ENCODE measurements at regions not wholly inside any gene's neighbourhood (a gene's known extent, or its start where the extent isn't known, plus 50 kb on each side); places are given as distances from the start of the nearest gene placed in this dataset.

DNA sequence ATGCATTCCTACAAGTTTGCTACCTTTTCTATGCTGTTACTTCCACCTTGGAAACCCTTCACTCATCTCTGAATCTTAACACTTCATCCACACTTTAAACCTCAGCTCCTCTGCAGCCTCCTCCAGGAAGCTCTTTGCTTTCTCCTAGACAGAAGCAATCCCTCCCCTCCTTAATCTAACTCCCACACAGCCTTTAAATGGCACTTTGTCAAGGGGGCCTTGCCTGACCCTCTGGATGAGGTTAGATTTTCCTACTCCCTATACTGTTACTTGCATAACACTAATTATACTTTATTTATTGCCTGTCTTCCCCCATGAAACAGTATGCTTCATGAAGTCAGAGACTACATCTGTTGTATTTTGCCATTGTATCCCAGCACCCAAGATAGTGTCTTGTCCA lies 394.6 kb downstream of the MED13L start:
- no peak for TF ChIP-seq EZH2phosphoT487 (IDR thresholded peaks at IDR 0.05)
- TF ChIP-seq EZH2 (IDR thresholded peaks at IDR 0.05), result no peak
- TF ChIP-seq CTCF (IDR thresholded peaks at IDR 0.05), result no peak

DNA sequence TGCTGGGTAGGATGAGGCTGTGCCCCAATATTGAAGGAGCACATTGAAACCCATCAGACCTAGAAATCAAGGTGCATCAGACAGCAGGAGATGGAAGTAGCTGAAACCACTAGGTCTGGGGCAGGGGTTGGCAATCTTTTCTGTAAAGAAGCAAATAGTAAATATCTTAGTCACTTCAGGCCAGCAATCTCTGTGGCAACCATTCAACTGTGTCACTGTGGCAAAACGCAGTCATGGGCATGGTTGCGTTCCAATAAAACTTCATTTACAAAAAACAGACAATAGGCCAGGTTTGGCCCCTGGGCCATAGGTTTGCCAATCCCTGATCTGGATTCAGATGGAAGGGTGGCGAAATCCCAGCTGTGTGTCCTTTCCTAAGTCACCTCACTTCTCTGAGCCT lies 397.3 kb downstream of the MED13L start:
- Histone ChIP-seq H3K27me3 (no peaks in the 10 kb centered on the region), H3K4me3 (no peak overlapping the region), H3K9me3 (ENCODE audit: low read depth) (no peaks in the 10 kb centered on the region), H3K36me3 (no peaks in the 10 kb centered on the region), H3K27ac (no peak overlapping the region), H3K79me2 (ENCODE audit: low read depth) (no peaks in the 10 kb centered on the region), H3K4me2 (no peak overlapping the region), H3K4me1 (no peaks in the 10 kb centered on the region), H2AFZ (replicated peaks) (no peak overlapping the region), H4K20me1 (ENCODE audit: low read depth) (no peaks in the 10 kb centered on the region), H3F3A (ENCODE audit: low read depth) (no peaks in the 10 kb centered on the region), H3K9ac (no peak overlapping the region)
- Mint-ChIP-seq H3K4me1 (no peaks in the 10 kb centered on the region), H3K27me3 (ENCODE audit: insufficient read depth, low read depth) (peaks cover 2% of the 10 kb centered on the region), H3K9me3 (no peaks in the 10 kb centered on the region), H3K36me3 (no peaks in the 10 kb centered on the region), H3K4me3 (no peak overlapping the region), H3K27ac (no peak overlapping the region)
- TF ChIP-seq CTCF (IDR thresholded peaks at IDR 0.05) (no peak), EZH2phosphoT487 (IDR thresholded peaks at IDR 0.05) (no peak), EZH2 (IDR thresholded peaks at IDR 0.05) (no peak)
- no peak for DNase-seq (ENCODE audit: low spot score)

More for the DNA sequence above, 394.6 kb downstream of the MED13L start:
- no peak for DNase-seq (ENCODE audit: low spot score)
- Histone ChIP-seq H3K79me2 (ENCODE audit: low read depth) (no peaks in the 10 kb centered on the region), H3K4me3 (no peak overlapping the region), H3K27me3 (no peaks in the 10 kb centered on the region), H3K4me2 (no peak overlapping the region), H3K27ac (no peak overlapping the region), H3K9ac (no peak overlapping the region), H3K9me3 (ENCODE audit: low read depth) (no peaks in the 10 kb centered on the region), H3K36me3 (no peaks in the 10 kb centered on the region), H3F3A (ENCODE audit: low read depth) (no peaks in the 10 kb centered on the region), H4K20me1 (ENCODE audit: low read depth) (no peaks in the 10 kb centered on the region), H2AFZ (replicated peaks) (no peak overlapping the region), H3K4me1 (no peaks in the 10 kb centered on the region)
- H3K4me3 Mint-ChIP-seq, result no peak overlapping the region
- no peak overlapping the region for H3K27ac Mint-ChIP-seq
- no peaks in the 10 kb centered on the region for H3K9me3 Mint-ChIP-seq
- H3K4me1 Mint-ChIP-seq, result no peaks in the 10 kb centered on the region
- no peaks in the 10 kb centered on the region for H3K36me3 Mint-ChIP-seq
- no peaks in the 10 kb centered on the region for H3K27me3 Mint-ChIP-seq (ENCODE audit: insufficient read depth, low read depth)

GRCh38 chr12:115879354-115879753 lies 398.1 kb downstream of the MED13L start:
- Histone ChIP-seq H3F3A (ENCODE audit: low read depth) (no peaks in the 10 kb centered on the region), H4K20me1 (ENCODE audit: low read depth) (no peaks in the 10 kb centered on the region), H3K36me3 (no peaks in the 10 kb centered on the region), H2AFZ (replicated peaks) (no peak overlapping the region), H3K4me2 (no peak overlapping the region), H3K9me3 (ENCODE audit: low read depth) (no peaks in the 10 kb centered on the region), H3K27me3 (no peaks in the 10 kb centered on the region), H3K79me2 (ENCODE audit: low read depth) (no peaks in the 10 kb centered on the region), H3K27ac (no peak overlapping the region), H3K4me1 (no peaks in the 10 kb centered on the region), H3K4me3 (no peak overlapping the region), H3K9ac (no peak overlapping the region)
- Mint-ChIP-seq H3K4me1 (no peaks in the 10 kb centered on the region), H3K27me3 (ENCODE audit: insufficient read depth, low read depth) (peaks cover 2% of the 10 kb centered on the region), H3K36me3 (no peaks in the 10 kb centered on the region), H3K27ac (no peak overlapping the region), H3K9me3 (no peaks in the 10 kb centered on the region), H3K4me3 (no peak overlapping the region)
- TF ChIP-seq EZH2 (IDR thresholded peaks at IDR 0.05), result no peak
- no peak for TF ChIP-seq EZH2phosphoT487 (IDR thresholded peaks at IDR 0.05)
- TF ChIP-seq CTCF (IDR thresholded peaks at IDR 0.05), result no peak
- no peak for DNase-seq (ENCODE audit: low spot score)
